NCI-H2107 (cell line): ENCODE measurements at regions not wholly inside any gene's neighbourhood (a gene's known extent, or its start where the extent isn't known, plus 50 kb on each side); places are given as distances from the start of the nearest gene placed in this dataset.

Experiments used
- DNase-seq: peaks from one replicate; lab custom pipeline; 2025; lab: John Stamatoyannopoulos, UW

GRCh38 chr16:48829336-48830310 lies 219.6 kb upstream of the N4BP1 start:
- DNase-seq = no peak

DNA sequence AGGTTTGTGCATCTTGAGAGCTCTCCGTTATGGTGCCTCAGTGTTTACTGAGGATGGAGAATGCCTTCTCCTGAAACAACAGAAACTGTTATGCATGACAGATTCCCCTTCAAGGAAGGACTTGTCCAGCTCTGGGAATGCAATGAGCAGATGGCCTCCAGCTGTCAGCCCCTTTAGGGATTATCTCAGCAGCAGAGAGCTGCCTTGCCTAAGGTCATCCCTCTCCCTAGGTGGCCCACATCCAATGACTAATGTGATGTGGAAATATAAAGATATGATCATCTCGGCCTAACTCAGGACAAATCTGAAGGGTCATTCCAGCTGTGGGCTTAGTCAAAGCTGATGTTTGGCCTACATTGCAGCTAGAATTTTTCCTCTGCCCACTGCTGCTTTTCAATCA lies 214.3 kb upstream of the N4BP1 start:
- no peak for DNase-seq

DNA sequence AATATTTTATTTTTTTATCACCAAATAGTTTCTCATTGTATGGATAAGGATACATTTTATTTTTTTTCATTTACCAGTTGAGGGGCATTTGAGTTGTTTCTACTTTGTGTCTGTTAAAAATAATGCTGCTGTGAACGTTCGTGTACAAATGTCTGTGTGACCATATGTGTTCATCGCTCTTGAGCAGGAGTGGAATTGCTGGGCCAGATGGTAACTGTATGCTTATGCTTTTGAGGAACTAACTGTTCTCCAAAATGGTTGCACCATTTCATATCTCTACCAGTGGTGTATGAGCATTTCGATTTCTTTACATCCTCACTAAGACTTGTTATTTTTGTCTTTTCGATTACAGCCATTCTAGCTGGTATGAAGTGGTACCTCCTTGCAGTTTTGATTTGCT lies 212.5 kb upstream of the N4BP1 start:
- no peak for DNase-seq

DNA sequence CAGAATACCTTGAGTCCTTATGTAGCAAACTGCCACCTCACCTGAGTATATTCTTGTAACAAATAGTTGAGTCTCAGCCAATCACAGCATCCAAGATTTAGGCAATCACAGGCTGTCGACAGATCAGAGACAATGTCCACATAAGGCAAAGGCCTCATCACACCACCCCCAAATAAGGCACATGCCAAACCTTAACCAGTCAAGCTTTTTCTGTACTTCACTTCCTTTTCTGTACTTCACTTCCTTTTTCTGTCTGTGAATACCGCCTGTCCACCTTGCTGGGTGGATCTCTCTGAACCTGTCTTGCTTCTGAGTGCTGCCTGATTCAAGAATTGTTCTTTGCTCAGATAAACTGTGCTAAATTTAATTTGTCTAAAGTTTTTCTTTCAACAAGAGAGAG lies 210.4 kb upstream of the N4BP1 start:
- DNase-seq = no peak

- DNase-seq = no peak
Observed at GRCh38 chr16:48818257-48818656, 208.3 kb upstream of the N4BP1 start.

GRCh38 chr16:48817032-48817431 lies 207.1 kb upstream of the N4BP1 start:
- no peak for DNase-seq

GRCh38 chr16:48816393-48816792 lies 206.4 kb upstream of the N4BP1 start:
- DNase-seq = no peak

- no peak for DNase-seq
Observed at GRCh38 chr16:48814994-48815393, 205.0 kb upstream of the N4BP1 start.

DNA sequence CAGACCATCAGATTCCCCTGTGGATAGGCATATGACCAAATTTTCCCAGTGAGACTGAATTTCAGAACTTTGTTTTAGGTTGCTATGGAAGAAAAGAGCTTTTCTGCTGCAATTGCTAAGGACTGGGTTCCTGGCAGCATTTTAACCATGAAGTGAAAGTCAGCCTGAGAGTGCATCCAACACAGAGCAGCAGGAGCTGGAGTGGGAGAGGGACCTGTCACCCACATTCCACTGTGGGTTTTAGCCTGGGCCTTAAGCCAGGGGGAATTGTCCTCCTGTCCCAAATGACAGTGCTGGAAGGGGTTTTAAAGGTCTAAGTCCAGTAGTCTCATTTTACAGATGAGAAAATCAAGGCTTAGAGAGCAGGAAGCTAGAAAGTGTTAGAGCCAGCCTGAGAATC lies 203.5 kb upstream of the N4BP1 start:
- DNase-seq = no peak

DNA sequence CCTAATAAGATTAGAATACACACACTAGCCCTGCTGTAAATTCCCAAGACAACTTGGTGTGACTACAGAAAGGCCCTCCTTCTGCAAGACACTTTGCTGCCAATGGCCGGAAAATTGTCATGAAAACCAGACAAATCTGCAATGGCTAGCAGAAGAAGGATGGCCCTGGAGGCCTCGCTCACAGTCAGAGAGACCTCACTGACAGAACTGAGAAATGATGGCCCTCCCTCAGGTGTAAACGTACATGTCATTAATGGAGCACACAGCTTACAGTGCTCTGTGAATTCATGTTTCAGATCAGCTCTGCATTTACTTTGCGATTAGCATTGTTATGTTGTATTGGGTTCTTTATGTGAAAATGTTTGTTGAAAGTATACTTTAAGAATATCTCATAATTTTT lies 202.9 kb upstream of the N4BP1 start:
- DNase-seq = no peak

GRCh38 chr16:48811478-48811877 lies 201.5 kb upstream of the N4BP1 start:
- DNase-seq = no peak

DNA sequence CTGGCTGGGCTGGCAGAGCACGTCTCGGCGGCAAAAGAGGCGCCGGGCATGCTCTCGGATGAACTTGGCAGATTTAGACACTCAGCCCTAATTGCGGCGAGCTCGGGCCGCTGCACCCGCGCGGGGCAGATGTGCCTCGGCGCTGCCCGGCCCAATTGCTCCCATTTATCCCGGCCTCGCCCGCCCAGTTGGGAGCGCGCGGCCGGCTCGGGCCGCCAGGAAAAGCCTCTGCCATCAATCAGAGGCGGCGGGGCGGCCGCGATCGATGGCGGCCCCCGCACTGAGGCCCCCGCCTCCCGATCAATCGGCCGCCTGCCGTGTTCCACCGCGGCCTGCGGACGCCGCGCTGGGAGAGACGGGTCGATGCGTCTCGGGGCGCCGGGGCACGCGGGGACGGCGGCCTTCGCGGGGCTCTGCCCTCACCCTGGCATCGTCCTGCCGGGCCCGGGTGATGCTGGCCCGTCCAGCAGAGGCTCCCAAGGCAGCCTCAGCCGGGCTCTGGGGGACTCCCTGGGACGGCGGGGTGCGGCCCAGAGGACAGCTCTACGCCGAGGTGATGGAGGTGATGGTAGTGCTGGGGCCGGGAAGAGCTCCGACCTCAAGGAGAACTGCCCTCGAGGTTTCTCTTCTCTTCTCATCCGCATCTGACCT lies 200.9 kb upstream of the N4BP1 start:
- DNase-seq = no peak

DNA sequence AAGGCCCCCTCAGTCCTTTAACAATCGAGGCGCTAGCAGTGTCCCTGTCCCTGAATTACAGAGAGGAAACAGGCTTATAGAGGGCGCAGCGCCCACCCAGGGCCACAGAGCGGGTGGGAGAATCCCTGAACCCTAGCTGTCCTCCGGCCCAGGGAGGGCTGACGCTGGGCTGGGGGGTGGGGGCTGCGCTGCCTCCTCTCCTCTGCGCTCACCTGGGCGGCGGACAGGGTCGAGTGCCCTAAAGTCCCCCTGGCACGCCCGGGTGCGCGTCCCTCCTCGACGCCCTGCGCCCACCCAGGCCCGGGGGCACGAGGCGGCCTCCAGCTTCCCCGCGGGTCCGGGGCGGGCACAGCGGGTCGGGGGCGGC lies 200.4 kb upstream of the N4BP1 start:
- DNase-seq = no peak

GRCh38 chr16:48790151-48790550 lies 180.2 kb upstream of the N4BP1 start:
- no peak for DNase-seq

GRCh38 chr16:48788475-48788874 lies 178.5 kb upstream of the N4BP1 start:
- DNase-seq = no peak

DNA sequence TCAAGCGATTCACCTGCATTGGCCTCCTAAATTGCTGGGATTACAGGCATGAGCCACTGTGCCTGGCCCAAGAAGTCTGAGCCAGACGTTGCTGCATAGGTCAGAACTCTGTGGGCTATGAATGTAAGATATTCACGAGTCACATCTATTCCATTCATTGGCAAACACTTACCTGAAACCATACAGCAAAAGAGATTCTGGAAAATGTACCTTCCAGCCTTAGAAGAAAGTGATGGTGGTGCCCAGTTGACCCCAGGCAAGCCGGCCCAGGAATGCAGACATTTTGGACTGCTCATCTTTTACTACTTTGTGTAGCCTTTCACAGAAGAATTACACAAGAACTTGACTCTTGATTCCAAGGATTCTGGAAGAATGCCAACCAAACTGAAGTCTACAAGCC lies 135.6 kb upstream of the N4BP1 start:
- DNase-seq = no peak

- DNase-seq = no peak
Observed at GRCh38 chr16:48740964-48741363, 131.0 kb upstream of the N4BP1 start.

GRCh38 chr16:48734220-48734619 lies 124.2 kb upstream of the N4BP1 start:
- no peak for DNase-seq

GRCh38 chr16:48704710-48705109 lies 94.7 kb upstream of the N4BP1 start:
- no peak for DNase-seq

DNA sequence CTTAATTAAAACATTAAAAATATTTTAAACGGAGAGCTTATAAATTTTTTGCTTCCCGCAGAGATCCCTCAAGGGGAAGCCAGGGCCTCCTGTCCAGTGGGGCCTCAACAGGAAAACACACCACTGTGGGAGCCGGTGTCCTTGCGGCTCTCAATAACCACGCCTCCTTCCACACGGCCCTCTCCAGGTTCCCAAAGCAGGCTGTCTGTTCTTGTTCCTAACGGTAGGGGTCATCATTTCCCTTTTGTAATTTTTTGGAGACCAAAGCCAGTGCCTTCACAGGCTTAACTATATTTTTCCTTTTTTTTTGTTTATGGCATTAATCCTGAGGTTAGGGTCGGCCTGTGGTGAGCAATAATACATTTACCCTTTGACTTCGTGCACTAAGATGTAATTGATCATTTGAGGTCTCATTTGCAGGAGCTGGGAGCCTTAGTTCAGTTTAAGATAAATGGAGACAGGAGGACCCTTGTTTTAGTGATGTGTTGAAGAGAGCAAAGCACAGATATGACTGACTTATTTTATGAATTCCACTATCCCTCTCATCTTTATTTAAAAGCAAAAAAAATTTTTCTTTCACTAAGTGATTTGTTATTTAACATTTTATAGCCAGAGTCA lies 77.5 kb upstream of the N4BP1 start:
- DNase-seq = peak; percentile 34

DNA sequence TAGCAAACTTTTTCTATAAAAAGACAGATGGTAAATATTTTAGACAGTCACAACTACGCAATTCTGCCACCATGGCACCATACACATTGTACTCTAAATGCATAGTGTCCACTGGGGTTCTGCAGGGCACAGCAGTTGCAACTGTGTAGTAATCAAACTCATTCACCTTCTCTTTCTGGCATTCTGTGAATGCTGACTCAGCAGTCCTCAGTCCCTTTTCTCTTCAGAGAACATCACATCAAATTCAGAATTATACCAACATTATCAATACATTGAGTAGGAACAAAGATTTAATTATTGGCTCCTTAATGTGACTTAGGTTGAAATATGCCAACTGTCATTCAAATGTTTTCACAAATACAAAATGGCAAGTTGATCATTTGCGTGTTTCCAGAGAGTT lies 74.2 kb upstream of the N4BP1 start:
- no peak for DNase-seq

- DNase-seq = no peak
Observed at GRCh38 chr16:48682971-48683370, 73.0 kb upstream of the N4BP1 start.

DNA sequence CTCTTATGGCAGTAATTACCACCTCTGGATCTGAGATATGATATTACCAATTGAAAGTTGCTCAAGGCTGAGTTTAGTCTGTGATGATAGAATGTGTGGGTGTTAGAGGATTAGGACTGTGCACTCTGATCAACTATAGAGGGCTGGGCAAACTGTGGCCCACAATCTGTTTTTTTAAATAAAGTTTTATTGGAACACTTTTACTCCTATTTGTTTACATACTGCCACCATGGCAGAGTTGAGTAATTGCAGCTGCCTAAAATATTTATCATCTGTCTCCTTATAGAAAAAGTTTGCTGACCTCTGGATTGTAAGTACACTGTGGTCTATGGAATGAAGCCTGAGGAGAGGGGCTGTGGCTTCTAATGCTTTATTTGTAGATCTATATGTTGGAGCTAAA lies 71.5 kb upstream of the N4BP1 start:
- DNase-seq = no peak
